ENCODE measurements at regions not wholly inside any gene's neighbourhood (a gene's known extent, or its start where the extent isn't known, plus 50 kb on each side); places are given as distances from the start of the nearest gene placed in this dataset.
"Not testable (repeated sequence)": the region's sequence is repeated elsewhere in the genome, so short reads cannot be mapped to it uniquely, and the experiment has no call there.

DNA sequence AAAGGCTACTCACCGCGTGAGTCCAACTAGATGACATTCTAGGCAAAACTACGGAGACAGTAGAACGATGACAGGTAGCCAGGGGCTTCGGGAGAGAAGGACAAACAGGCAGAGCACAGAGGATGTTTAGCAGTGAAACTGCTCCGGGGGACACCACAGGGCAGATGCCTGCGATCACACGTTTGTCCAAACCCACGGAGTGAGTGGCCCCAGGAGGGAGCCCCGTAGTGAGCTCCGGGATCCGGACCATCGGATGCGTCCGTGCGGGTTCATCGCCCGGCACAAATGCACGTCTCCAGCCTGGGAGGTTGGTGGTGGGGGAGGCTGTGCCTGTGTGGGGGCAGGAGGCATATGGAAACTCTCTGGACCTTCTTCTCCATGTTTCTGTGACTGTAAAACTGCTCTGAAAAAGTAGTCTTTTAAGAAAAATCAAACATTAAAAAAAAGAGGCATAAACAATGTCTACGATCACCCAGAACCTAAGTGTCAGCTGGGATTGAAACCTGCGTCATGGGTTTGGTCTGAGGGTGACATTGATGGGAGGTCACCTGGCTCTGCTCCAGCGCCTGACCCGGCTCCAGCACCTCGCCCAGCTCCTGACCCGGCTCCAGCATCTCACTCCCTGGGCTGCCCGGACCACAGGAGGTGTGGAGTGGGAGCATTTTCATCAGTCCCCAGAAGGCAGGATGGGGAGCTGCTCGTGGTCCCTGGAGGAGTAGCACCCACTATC, 83.0 kb upstream of the CTDP1 start:
- DNase-seq: no peak

DNA sequence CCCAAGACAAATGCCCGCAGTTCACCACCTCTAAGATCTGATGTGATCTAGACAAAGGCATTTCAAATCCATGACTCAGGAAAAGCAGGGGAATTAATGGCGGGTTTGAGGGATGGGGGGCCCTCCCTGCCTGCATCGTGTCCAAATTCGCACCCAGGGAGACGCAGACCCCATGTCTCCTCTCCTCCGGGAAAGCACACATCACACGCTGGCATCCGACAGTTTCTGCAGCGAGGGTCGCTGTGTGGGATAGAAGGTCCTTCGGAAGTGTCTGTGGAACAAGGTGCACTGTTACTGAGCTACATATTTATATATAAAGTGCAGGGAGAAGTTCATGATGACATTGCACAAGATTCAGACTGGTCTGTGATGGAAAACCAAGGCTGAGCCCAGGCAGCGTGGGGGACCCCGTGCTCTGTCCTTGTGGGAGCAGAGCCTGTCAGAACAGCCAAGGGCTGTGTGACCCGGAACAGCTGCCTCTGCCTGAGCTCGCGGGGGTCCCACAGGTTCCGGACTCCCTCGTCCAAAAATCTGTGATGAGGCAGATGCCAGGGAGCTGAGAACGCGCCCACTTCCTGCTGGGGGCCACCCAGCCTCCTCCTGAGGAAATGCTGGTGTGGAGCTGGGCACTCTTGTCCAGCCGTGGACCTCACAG, 82.3 kb upstream of the CTDP1 start:
- DNase-seq: no peak

DNA sequence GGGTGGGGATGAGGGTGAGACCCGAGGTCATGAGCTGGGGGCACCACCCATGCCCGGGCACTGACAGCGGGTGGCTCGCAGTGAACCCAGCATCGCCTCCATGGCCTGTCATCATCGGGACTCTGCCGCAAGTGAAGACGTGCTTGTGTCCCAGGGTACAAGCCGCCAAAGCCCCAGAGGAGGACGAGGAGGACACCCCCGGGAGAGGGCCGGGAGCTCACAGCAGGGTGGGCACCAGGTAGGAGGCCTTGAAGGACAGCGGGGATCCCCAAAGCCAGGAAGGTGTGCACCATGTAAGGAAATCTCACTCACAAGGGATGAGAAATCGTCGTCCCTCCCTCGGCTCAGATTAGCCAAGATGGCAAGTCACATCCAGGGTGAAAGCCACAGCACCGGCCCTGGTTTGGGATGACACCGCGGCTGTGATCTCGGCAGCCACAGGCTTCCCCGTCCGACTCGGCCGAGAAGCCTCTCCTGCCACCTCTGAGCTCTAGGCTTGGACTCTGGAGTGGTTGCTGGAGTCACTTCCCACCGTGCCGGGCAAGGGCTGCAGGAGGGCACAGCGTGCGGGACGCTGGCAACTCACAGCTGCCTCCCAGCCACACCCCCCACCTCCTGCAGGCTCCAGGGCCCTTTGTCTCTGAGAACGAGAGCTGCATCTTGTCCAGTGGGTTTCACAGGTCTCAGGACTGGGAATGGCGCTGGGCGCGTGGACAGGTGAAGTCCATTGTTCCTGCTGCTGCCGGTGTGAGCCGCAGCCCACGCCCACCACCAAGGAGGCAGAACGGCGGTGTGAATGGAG, 81.6 kb upstream of the CTDP1 start:
- no peak for DNase-seq

DNA sequence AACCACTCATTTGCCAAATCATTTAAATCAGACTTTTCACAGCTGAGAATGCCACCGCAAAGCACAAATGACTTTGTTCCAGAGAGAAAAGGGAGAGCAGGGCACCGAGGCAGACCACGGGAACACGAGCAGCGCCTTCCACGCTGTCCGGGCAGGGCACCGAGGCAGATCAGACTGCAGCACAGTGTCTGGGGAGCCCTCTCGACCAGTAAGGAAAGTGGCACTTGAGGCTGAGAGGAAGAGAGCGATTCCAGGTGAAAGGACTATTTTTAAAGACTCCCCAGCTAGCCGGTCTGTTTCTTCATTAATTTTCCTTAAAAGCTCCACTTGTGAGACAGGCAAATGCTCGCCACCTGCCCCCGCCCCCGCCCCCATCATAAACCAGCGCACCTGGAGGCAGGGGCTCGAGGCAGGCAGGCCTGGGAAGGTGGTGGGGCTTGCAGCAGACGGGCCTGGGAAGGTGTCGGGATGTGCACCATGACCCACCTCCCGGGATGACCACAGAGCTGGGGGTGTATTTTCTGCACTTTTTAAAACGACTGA, 80.9 kb upstream of the CTDP1 start:
- no peak for DNase-seq

DNA sequence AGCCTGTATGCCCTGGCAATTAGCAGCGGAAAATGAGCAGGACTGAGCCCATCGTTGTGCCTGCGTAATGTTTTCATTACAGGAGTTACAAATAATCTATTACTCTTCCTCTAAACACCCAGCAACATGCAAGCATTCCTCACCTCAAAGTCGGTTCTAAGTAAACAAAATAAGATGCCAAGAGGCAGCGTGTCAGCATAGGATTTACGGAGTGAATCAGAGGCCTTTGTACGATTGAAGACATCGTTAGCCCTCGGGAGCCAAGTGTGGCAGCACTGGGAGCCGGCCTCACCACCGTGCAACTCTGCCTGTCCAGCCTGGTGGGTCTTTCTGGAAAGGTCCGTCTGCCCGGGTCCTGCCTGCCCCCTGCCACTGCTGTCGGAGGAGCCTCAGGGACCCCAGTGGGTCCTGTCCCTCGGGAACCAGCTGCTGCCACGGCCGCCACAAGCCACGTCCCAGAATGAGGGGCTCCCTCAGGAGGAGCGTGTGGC, 80.1 kb upstream of the CTDP1 start:
- DNase-seq: no peak

GRCh38 chr18:79600141-79600540, 79.5 kb upstream of the CTDP1 start:
- DNase-seq: no peak

DNA sequence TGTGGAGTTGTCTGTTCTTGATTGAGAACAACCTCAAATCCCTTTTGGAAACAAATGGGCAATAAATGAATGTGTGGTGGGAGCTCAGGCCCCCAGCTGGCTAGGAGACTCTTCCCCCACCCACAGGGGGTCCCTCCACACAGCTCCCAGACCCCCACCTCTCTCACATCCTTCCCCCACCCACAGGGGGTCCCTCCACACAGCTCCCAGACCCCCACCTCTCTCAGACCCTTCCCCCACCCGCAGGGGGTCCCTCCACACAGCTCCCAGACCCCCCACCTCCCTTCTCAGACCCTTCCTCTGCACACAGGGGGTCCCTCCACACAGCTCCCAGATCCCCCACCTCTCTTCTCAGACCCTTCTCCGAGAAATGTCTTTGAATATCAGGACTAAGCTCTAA, 79.0 kb upstream of the CTDP1 start:
- DNase-seq: no peak

DNA sequence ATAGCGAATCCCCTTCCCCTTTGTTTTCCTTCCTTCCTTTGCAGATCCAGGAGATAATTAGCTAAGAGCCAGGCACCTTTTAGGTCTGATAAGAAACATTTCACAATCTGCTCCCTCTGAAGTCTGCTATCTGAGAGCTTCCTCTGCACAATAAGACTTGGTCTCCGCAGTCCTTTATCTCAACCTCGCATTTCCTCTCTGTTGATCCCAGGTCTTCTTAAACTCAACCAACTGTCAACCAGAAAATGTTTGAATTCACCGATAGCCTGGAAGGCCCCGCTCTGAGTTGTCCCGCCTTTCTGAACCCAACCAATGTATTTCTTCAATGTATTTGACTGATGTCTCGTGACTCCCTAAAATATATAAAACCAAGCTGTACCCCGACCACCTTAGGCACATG, 78.4 kb upstream of the CTDP1 start:
- no peak for DNase-seq

- no peak for DNase-seq
Measured at GRCh38 chr18:79603321-79604204, 76.0 kb upstream of the CTDP1 start.

DNA sequence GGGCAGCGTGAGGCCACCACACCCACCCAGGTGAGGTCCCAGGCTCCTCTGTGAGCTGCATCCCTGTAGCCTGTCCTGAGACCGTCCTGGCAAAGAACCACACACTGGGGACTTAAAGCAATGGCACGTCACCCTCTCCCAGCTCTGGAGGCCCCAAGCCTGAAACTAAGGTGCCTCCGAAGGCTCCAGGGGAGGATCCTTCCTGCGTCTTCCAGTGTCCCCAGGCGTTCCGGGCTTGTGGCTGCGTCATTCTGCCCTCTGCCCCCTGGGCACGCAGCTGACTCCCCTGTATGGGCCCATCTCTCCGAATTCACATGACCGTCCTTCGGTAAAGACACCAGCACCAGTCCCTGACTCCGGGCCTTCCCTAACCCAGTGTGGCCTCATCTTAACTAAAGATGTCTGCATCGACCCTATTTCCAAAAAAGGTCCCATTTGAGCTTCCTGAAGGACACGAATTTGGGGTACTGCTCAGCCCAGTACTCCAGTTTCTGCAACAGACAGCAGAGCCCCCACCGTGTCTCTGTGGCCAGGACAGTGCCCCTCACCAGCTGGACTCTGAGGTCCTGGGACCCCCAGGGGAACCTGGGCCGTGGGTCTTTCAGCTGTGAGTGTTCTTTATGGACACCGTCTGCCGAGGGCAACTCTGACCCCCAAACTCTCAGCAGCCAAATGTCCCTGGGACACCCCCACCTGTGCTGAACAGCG, 75.2 kb upstream of the CTDP1 start:
- DNase-seq: no peak

DNA sequence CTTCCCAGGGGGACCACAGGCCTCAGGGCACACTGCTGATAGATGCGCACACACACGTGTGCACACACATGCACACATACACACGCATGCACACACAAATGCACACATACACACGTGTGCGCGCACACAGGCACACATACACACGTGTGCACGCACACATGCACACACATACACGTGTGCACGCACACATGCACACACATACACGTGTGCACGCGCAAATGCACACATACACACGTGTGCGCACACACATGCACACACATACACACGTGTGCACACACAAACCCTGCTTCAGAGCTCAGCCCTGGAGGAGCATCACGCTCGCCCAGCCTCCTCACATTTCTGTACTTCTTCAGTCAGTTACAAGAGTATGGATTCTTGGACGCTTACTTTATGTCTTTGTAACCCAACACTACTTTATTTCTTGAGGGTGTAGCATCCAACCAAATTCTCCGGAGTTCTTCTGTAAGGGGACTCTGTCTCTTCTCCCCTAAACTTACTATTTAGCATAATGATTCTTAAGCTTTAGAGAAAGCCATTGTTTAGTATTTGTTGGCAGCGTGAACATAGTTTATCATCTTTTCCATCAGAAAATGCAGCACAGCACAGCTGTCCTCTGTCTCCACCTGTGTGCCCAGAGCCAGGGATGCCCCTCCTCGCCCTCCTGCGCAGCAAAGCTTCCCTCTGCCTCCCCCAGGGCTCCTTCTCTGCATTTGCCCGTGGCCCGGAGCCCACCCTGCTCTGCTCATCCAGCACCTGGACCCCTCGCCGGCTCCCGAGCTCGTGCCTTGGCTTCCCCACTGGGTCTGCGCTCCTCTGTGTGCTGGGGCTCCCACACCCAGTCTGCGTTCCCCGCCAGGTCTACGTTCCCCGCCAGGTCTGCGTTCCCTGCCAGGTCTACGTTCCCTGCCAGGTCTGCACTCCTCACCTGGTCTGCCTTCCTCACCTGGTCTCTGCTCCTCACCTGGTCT, 74.4 kb upstream of the CTDP1 start:
- no peak for DNase-seq

DNA sequence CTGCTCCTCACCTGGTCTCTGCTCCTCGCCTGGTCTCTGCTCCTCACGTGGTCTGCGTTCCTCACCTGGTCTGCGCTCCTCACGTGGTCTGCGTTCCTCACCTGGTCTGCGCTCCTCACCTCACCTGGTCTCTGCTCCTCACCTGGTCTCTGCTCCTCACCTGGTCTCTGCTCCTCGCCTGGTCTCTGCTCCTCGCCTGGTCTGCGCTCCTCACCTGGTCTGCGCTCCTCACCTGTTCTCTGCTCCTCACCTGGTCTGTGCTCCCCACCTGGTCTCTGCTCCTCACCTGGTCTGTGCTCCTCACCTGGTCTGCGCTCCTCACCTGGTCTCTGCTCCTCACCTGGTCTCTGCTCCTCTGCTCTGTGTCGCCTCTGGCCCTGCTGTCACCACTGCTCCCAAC, 73.5 kb upstream of the CTDP1 start:
- not testable (repeated sequence) for DNase-seq

DNA sequence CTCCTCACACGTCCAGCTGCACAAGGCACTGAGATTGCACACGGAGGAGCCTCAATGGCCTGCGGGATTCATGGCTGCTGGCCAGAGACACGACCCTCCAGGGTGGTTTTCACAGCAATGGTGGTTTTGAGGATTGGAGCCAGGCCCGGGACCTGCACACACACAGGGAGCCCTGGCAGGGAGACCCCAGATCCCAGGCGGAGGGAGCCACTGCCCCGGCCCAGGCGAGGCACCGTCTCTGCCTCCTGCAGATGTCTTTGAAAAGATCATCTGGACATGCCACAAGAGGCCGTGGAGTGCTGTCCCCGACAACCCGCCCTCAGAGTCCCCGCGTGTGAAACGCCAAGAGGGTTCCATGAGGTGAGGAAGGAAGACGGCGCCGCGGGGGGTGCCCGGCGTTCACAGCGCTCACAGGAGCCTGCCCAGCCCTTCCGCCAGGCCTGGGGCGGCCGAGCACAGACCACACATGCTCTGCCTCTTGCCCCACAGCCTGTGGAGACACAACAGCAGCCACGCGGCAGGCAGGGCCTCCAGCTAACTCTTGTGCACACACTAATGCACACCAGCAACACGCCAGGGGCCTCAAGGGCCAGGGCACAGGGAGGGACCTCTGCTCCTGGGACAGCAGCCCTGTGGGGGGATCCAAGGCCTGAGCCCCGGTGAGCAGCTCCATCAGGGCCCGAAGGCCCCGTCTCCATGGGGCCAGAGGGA, 72.8 kb upstream of the CTDP1 start:
- DNase-seq: no peak

- no peak for DNase-seq
Measured at GRCh38 chr18:79607361-79607952, 72.1 kb upstream of the CTDP1 start.

DNA sequence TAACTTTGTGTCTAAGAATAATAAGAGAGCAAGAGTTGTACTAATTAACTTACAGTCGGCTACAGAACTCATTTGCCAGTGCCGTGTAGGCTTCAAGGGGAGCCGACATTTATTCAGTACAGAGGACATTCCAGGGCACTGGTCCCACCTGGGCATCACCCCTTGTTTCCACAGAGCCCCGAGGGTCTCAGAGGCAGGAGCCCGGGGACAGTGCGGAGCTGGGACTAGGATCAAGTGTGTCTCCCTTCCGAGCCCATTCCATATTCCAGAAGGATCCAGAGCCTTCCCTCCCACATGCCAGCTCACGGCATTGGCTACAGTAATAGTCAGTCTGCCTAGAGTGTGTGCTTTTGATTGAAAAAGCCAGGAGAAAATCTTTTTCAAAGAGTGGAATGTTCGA, 71.5 kb upstream of the CTDP1 start:
- no peak for DNase-seq

- DNase-seq: no peak
Measured at GRCh38 chr18:79608535-79608934, 71.1 kb upstream of the CTDP1 start.

DNA sequence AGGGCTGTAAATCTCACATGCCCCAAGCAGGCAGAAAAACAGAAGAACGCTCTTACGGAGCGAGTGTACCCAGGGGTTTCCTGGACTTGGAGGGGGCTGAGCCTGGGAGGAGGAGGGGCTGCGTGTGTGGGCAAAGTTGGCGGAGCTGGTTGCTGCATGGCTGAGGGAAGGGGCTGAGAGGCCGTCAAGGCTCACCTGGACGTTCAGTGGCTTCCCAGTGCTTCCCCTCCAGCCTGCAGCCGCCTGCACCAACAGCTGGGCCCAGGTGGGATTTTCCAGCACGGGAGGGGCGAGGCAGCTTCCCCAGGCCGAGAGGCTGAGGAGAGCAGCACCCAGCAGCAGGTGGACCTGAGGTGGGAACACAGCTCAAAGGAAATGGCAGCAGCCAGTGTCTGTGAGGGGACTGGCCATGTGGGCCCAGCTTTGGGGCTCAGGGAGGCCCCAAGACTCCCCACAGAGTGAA, 70.6 kb upstream of the CTDP1 start:
- DNase-seq: no peak

DNA sequence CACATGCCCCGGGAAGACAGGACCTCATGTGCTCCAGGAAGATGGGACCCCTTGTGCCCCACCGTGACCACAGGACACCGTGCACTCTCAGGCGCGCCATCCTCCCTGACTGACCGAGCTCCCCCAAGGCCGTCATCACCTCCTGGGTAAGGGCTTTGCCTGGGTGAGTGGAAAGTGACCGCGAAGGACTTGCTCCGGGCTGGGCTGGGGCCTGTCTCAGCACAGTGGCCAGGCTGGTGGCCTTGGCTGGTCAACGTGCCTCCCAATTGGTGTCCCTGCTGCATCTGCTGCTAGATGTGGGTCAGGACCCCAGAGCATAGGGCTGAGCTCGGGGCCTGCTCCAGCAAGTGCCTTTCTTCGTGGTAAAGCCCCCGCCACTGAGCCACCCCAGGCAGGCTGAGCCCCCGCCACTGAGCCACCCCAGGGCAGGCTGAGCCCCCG, 69.7 kb upstream of the CTDP1 start:
- DNase-seq: no peak

- DNase-seq: no peak
Measured at GRCh38 chr18:79610461-79611039, 69.1 kb upstream of the CTDP1 start.

Measured in CD4-positive, alpha-beta T cell treated with Interleukin-17A for 1 hour (primary cell).